HG03432 (cell line): ENCODE measurements at regions not wholly inside any gene's neighbourhood (a gene's known extent, or its start where the extent isn't known, plus 50 kb on each side); places are given as distances from the start of the nearest gene placed in this dataset.
"Not testable (repeated sequence)": the region's sequence is repeated elsewhere in the genome, so short reads cannot be mapped to it uniquely, and the experiment has no call there.

Experiments used
- ATAC-seq: cut with Tn5 transposase; IDR thresholded peaks from one replicate; pipeline ENCODE4 v1.9.1; 2021; ENCODE audit warnings: mild to moderate bottlenecking, moderate library complexity; ENCODE audit not compliant: unreplicated experiment

- ATAC-seq = no peak
Observed at GRCh38 chr4:97132435-97132834, 1010.8 kb downstream of the STPG2 start.

GRCh38 chr4:97134456-97134855, 1008.8 kb downstream of the STPG2 start:
- no peak for ATAC-seq

- ATAC-seq = no peak
Observed at GRCh38 chr4:97139791-97140190, 1003.5 kb downstream of the STPG2 start.

- ATAC-seq = no peak
Observed at GRCh38 chr4:97140545-97140944, 1002.7 kb downstream of the STPG2 start.

- not testable (repeated sequence) for ATAC-seq
Observed at GRCh38 chr4:97141332-97141731, 1001.9 kb downstream of the STPG2 start.

- ATAC-seq = no peak
Observed at GRCh38 chr4:97142410-97142809, 1000.9 kb downstream of the STPG2 start.

- ATAC-seq = no peak
Observed at GRCh38 chr4:97142893-97143292, 1000.4 kb downstream of the STPG2 start.

GRCh38 chr4:97144199-97144598, 999.1 kb downstream of the STPG2 start:
- ATAC-seq = no peak

GRCh38 chr4:97150966-97151365, 992.3 kb downstream of the STPG2 start:
- no peak for ATAC-seq

- ATAC-seq = no peak
Observed at GRCh38 chr4:97152149-97152548, 991.1 kb downstream of the STPG2 start.

GRCh38 chr4:97153042-97153441, 990.2 kb downstream of the STPG2 start:
- ATAC-seq = no peak

- no peak for ATAC-seq
Observed at GRCh38 chr4:97159625-97160024, 983.7 kb downstream of the STPG2 start.

GRCh38 chr4:97185233-97185632, 958.0 kb downstream of the STPG2 start:
- ATAC-seq = no peak

GRCh38 chr4:97197106-97197505, 946.2 kb downstream of the STPG2 start:
- ATAC-seq = no peak

- ATAC-seq = no peak
Observed at GRCh38 chr4:97208749-97209148, 934.5 kb downstream of the STPG2 start.

GRCh38 chr4:97215409-97215941, 927.8 kb downstream of the STPG2 start:
- ATAC-seq = no peak

GRCh38 chr4:97216046-97216445, 927.2 kb downstream of the STPG2 start:
- ATAC-seq = no peak

GRCh38 chr4:97235521-97235920, 907.8 kb downstream of the STPG2 start:
- ATAC-seq = no peak

GRCh38 chr4:97238956-97239666, 904.2 kb downstream of the STPG2 start:
- ATAC-seq = no peak

- ATAC-seq = no peak
Observed at GRCh38 chr4:97239667-97239997, 903.6 kb downstream of the STPG2 start.

- ATAC-seq = no peak
Observed at GRCh38 chr4:97252615-97253154, 890.6 kb downstream of the STPG2 start.

GRCh38 chr4:97262769-97263168, 880.5 kb downstream of the STPG2 start:
- no peak for ATAC-seq

GRCh38 chr4:97270051-97270450, 873.2 kb downstream of the STPG2 start:
- no peak for ATAC-seq
